ENCODE measurements at regions not wholly inside any gene's neighbourhood (a gene's known extent, or its start where the extent isn't known, plus 50 kb on each side); places are given as distances from the start of the nearest gene placed in this dataset.

DNA sequence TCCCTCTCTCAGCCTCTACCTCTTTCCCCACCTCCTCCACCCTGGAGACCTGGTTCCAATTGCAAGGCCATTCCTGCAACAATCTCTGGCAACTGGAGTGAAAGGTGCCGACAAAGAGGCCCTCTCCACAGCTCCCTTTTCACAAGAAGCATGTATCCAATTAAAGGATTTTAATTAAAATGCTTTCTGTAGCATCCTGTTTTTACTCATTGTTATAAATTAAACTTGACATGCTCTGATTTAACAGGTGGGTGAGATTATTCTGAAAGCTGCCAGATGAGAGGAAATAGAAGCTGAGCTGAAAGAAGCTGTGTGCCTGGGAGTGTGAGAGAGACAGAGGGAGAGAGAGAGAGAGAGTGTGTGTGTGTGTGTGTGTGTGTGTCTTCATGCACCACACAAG, 160.5 kb downstream of the TBX15 start:
- POLR2A ChIA-PET (ENCODE audit: unreplicated experiment), result no interaction called here
- Histone ChIP-seq H4K8ac (ENCODE audit: low read depth in 2 of 2, low read length in 2 of 2) (no peak overlapping the region), H3K18ac (ENCODE audit: low read depth, low read length) (no peak overlapping the region), H2AK5ac (ENCODE audit: low read depth, low read length) (no peak overlapping the region), H3K4me1 (ENCODE audit: control insufficient read depth, insufficient read depth, low read length) (no peaks in the 10 kb centered on the region), H3K4me3 (ENCODE audit: insufficient read depth, low read depth, low read length) (no peak overlapping the region), H2BK5ac (ENCODE audit: low read depth, low read length, poor library complexity, severe bottlenecking) (no peak overlapping the region), H4K5ac (ENCODE audit: low read depth, low read length) (no peak overlapping the region), H3K27ac (ENCODE audit: insufficient read depth, low read length) (no peak overlapping the region), H3K9me1 (ENCODE audit: insufficient read depth, low read length) (no peaks in the 10 kb centered on the region), H2BK15ac (ENCODE audit: low read depth, low read length) (no peak overlapping the region), H3K14ac (replicated peaks; ENCODE audit: low read depth, low read length) (no peak overlapping the region), H3K79me1 (ENCODE audit: low read depth in 1 of 2, low read length in 2 of 2) (no peaks in the 10 kb centered on the region), H3K9me3 (ENCODE audit: control insufficient read depth, insufficient read depth, low read length) (no peaks in the 10 kb centered on the region), H2AK9ac (replicated peaks; ENCODE audit: low read depth, low read length, poor library complexity) (no peak overlapping the region), H3K27me3 (ENCODE audit: control insufficient read depth, insufficient read depth, low read length) (no peaks in the 10 kb centered on the region), H3K23ac (ENCODE audit: low read depth, low read length) (no peak overlapping the region), H3K4me2 (ENCODE audit: low read depth, low read length) (no peak overlapping the region), H4K20me1 (ENCODE audit: insufficient read depth, low read length) (no peaks in the 10 kb centered on the region), H2BK120ac (ENCODE audit: low read depth, low read length) (no peak overlapping the region), H3K56ac (ENCODE audit: extremely low read depth, insufficient read depth, low read length) (no peak overlapping the region), H2AFZ (replicated peaks; ENCODE audit: low read length, poor library complexity) (no peak overlapping the region), H4K91ac (ENCODE audit: insufficient read depth, low read depth, low read length) (no peak overlapping the region), H3K36me3 (ENCODE audit: control insufficient read depth, insufficient read depth, low read length) (no peaks in the 10 kb centered on the region), H2BK20ac (ENCODE audit: low read depth, low read length) (no peak overlapping the region), H3K4ac (ENCODE audit: low read depth, low read length) (no peak overlapping the region), H3K9ac (ENCODE audit: low read depth, low read length) (no peak overlapping the region)
- dilution Hi-C loops (cut with HindIII; ENCODE audit: low sequenced_read_pairs, unreplicated experiment), result no loop called here
- DNase-seq (no peak), ATAC-seq (ENCODE audit: low read depth) (no peak)
- no CpG with 5 or more reads among the region's 1 CpG for WGBS, 2 experiments (ENCODE audit: extremely low coverage in 2 of 2, insufficient read length in 1 of 2)
- CTCF ChIA-PET, result no interaction called here
- no TSS peak for BruUV-seq (replicated peaks)
- no peak for TF ChIP-seq SMC3 (IDR thresholded peaks at IDR 0.05; ENCODE audit: low read depth, low read length)
- intact Hi-C loops (cut with micrococcal nuclease), result no loop called here
- in situ Hi-C loops (cut with MboI; ENCODE audit: low sequenced_read_pairs), result no loop called here
